ENCODE measurements at regions not wholly inside any gene's neighbourhood (a gene's known extent, or its start where the extent isn't known, plus 50 kb on each side); places are given as distances from the start of the nearest gene placed in this dataset.

GRCh38 chr3:24832891-24833290 is 338.2 kb upstream of the THRB start:
- CTCF ChIA-PET = no interaction called here
- TF ChIP-seq CTCF (IDR thresholded peaks at IDR 0.05; ENCODE audit: unreplicated experiment) = no peak
- H3K27me3 Mint-ChIP-seq (ENCODE audit: unreplicated experiment) = no peaks in the 10 kb centered on the region
- peaks cover 30% of the 10 kb centered on the region for H3K4me1 Mint-ChIP-seq (ENCODE audit: low read depth, unreplicated experiment)
- no peaks in the 10 kb centered on the region for H3K9me3 Mint-ChIP-seq (ENCODE audit: low read depth, unreplicated experiment)
- no TSS peak for BruUV-seq (replicated peaks)
- H3K36me3 Mint-ChIP-seq (ENCODE audit: insufficient read depth, unreplicated experiment) = peaks cover 16% of the 10 kb centered on the region
- no peak overlapping the region for H3K4me3 Mint-ChIP-seq (ENCODE audit: low read depth, unreplicated experiment)
- intact Hi-C loops (cut with micrococcal nuclease; ENCODE audit: unreplicated experiment) = no loop called here
- no peak overlapping the region for H3K27ac Mint-ChIP-seq (ENCODE audit: unreplicated experiment)
- DNase-seq = no peak

GRCh38 chr3:24834442-24834841 is 339.8 kb upstream of the THRB start:
- TF ChIP-seq CTCF (IDR thresholded peaks at IDR 0.05; ENCODE audit: unreplicated experiment) = no peak
- Mint-ChIP-seq H3K36me3 (ENCODE audit: insufficient read depth, unreplicated experiment) (peaks cover 8% of the 10 kb centered on the region), H3K27ac (ENCODE audit: unreplicated experiment) (no peak overlapping the region), H3K4me1 (ENCODE audit: low read depth, unreplicated experiment) (peaks cover 38% of the 10 kb centered on the region), H3K27me3 (ENCODE audit: unreplicated experiment) (no peaks in the 10 kb centered on the region), H3K9me3 (ENCODE audit: low read depth, unreplicated experiment) (no peaks in the 10 kb centered on the region), H3K4me3 (ENCODE audit: low read depth, unreplicated experiment) (no peak overlapping the region)
- CTCF ChIA-PET = no interaction called here
- no TSS peak for BruUV-seq (replicated peaks)
- no peak for DNase-seq
- intact Hi-C loops (cut with micrococcal nuclease; ENCODE audit: unreplicated experiment) = no loop called here

- TF ChIP-seq CTCF (IDR thresholded peaks at IDR 0.05; ENCODE audit: unreplicated experiment) = no peak
- DNase-seq = no peak
- H3K9me3 Mint-ChIP-seq (ENCODE audit: low read depth, unreplicated experiment) = no peaks in the 10 kb centered on the region
- no peak overlapping the region for H3K4me3 Mint-ChIP-seq (ENCODE audit: low read depth, unreplicated experiment)
- H3K4me1 Mint-ChIP-seq (ENCODE audit: low read depth, unreplicated experiment) = peaks cover 33% of the 10 kb centered on the region
- intact Hi-C loops (cut with micrococcal nuclease; ENCODE audit: unreplicated experiment) = no loop called here
- no peaks in the 10 kb centered on the region for H3K36me3 Mint-ChIP-seq (ENCODE audit: insufficient read depth, unreplicated experiment)
- H3K27me3 Mint-ChIP-seq (ENCODE audit: unreplicated experiment) = no peaks in the 10 kb centered on the region
- BruUV-seq (replicated peaks) = no TSS peak
- H3K27ac Mint-ChIP-seq (ENCODE audit: unreplicated experiment) = no peak overlapping the region
- CTCF ChIA-PET = no interaction called here
Measured at GRCh38 chr3:24835510-24835909, 340.9 kb upstream of the THRB start.

GRCh38 chr3:24837601-24838000 is 343.0 kb upstream of the THRB start:
- peaks cover 34% of the 10 kb centered on the region for H3K4me1 Mint-ChIP-seq (ENCODE audit: low read depth, unreplicated experiment)

More at GRCh38 chr3:24837601-24838000, 343.0 kb upstream of the THRB start:
- no peak for TF ChIP-seq CTCF (IDR thresholded peaks at IDR 0.05; ENCODE audit: unreplicated experiment)
- Mint-ChIP-seq H3K27me3 (ENCODE audit: unreplicated experiment) (no peaks in the 10 kb centered on the region), H3K9me3 (ENCODE audit: low read depth, unreplicated experiment) (no peaks in the 10 kb centered on the region), H3K36me3 (ENCODE audit: insufficient read depth, unreplicated experiment) (no peaks in the 10 kb centered on the region), H3K4me3 (ENCODE audit: low read depth, unreplicated experiment) (no peak overlapping the region), H3K27ac (ENCODE audit: unreplicated experiment) (no peak overlapping the region)
- CTCF ChIA-PET = no interaction called here
- DNase-seq = no peak
- no TSS peak for BruUV-seq (replicated peaks)
- intact Hi-C loops (cut with micrococcal nuclease; ENCODE audit: unreplicated experiment) = no loop called here

All from Calu3 (cell line).